NCI-H2171 (cell line): ENCODE measurements at regions not wholly inside any gene's neighbourhood (a gene's known extent, or its start where the extent isn't known, plus 50 kb on each side); places are given as distances from the start of the nearest gene placed in this dataset.

Experiments used
- DNase-seq: peaks from one replicate; lab custom pipeline; 2025; lab: John Stamatoyannopoulos, UW

- no peak for DNase-seq
These were observed 60.8 kb upstream of the GPR158 start for GRCh38 chr10:25114036-25114411.

- DNase-seq: no peak
These were observed 57.0 kb upstream of the GPR158 start for GRCh38 chr10:25117757-25118156.

GRCh38 chr10:25120188-25120587 lies 54.6 kb upstream of the GPR158 start:
- no peak for DNase-seq
